Progenitor cell of endocrine pancreas (in vitro differentiated cells): ENCODE measurements at regions not wholly inside any gene's neighbourhood (a gene's known extent, or its start where the extent isn't known, plus 50 kb on each side); places are given as distances from the start of the nearest gene placed in this dataset.

Experiments
- DNase-seq: peaks from one replicate; pipeline ENCODE4 v3.0.0; 2021; ENCODE audit warnings: low spot score; ENCODE audit not compliant: unreplicated experiment
- H3K27ac Mint-ChIP-seq: 2 replicates; pipeline ENCODE4 v1.8.0; 2021; ENCODE audit warnings: mild to moderate bottlenecking, moderate library complexity, mixed read lengths
- H3K27me3 Mint-ChIP-seq: 2 replicates; pipeline ENCODE4 v1.8.0; 2021; ENCODE audit warnings: mixed read lengths
- H3K36me3 Mint-ChIP-seq: 2 replicates; pipeline ENCODE4 v1.8.0; 2022; ENCODE audit warnings: mixed read lengths; ENCODE audit not compliant: insufficient read depth
- H3K4me1 Mint-ChIP-seq: 2 replicates; pipeline ENCODE4 v1.8.0; 2021; ENCODE audit warnings: low read depth, mixed read lengths
- H3K4me3 Mint-ChIP-seq: 2 replicates; pipeline ENCODE4 v1.8.0; 2021; ENCODE audit warnings: low read depth, mild to moderate bottlenecking, moderate library complexity, mixed read lengths
- H3K9me3 Mint-ChIP-seq: 2 replicates; pipeline ENCODE4 v1.8.0; 2021; ENCODE audit warnings: low read depth, mixed read lengths
- TF ChIP-seq, protein P1 (sequence below): fragments of 200-600 bp; sonication (generic); IDR thresholded peaks from one replicate; pipeline ENCODE4 v1.5.0; 2021; ENCODE audit warnings: antibody characterized with exemption, mild to moderate bottlenecking; ENCODE audit not compliant: unreplicated experiment

DNA sequence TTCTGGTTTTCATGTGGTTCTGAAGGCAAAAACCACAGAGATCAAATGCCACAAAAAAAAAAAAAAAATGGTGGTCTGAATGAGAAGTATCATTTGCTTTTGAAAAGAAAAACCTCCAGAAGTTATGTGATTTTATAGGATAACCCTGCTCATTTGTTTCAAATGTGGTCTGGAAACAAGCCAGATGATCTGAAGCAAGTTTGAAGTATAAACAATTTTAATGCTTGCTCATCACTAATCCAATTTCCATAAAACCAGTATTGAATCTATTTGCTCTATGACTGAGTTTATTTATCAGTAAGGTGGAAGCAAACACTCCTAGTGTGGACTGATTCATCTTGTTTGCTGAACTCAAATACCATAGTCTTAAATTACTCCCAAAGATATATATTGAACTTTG is 407.3 kb upstream of the FLRT2 start:
- Mint-ChIP-seq H3K27me3 (no peaks in the 10 kb centered on the region), H3K4me3 (no peak overlapping the region), H3K9me3 (peaks cover 4% of the 10 kb centered on the region), H3K36me3 (no peaks in the 10 kb centered on the region), H3K4me1 (peaks cover 31% of the 10 kb centered on the region), H3K27ac (no peak overlapping the region)
- TF ChIP-seq, protein P1, sequence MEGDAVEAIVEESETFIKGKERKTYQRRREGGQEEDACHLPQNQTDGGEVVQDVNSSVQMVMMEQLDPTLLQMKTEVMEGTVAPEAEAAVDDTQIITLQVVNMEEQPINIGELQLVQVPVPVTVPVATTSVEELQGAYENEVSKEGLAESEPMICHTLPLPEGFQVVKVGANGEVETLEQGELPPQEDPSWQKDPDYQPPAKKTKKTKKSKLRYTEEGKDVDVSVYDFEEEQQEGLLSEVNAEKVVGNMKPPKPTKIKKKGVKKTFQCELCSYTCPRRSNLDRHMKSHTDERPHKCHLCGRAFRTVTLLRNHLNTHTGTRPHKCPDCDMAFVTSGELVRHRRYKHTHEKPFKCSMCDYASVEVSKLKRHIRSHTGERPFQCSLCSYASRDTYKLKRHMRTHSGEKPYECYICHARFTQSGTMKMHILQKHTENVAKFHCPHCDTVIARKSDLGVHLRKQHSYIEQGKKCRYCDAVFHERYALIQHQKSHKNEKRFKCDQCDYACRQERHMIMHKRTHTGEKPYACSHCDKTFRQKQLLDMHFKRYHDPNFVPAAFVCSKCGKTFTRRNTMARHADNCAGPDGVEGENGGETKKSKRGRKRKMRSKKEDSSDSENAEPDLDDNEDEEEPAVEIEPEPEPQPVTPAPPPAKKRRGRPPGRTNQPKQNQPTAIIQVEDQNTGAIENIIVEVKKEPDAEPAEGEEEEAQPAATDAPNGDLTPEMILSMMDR, result no peak
- no peak for DNase-seq

DNA sequence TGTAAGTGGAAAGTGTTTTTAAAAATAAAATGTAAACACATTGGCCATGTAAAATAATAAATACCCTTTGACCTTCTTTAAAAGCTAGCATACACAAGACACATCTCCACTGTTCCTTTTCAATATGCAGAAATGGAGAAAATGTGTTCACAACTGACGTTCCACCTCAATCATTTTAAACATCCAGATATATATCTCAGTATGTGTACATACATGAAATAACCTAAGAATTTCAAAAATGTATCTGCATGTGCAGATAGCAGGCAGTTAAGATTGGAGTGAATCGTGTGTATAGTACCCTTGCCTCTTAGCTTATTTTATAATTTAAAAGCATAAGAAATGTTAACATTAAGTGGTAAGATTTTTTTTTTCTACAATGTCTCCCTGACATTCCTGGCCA is 406.2 kb upstream of the FLRT2 start:
- Mint-ChIP-seq H3K27ac (no peak overlapping the region), H3K27me3 (no peaks in the 10 kb centered on the region), H3K4me3 (no peak overlapping the region), H3K9me3 (peaks cover 4% of the 10 kb centered on the region), H3K36me3 (no peaks in the 10 kb centered on the region), H3K4me1 (peaks cover 21% of the 10 kb centered on the region)
- DNase-seq, result no peak
- TF ChIP-seq, protein P1, result no peak

DNA sequence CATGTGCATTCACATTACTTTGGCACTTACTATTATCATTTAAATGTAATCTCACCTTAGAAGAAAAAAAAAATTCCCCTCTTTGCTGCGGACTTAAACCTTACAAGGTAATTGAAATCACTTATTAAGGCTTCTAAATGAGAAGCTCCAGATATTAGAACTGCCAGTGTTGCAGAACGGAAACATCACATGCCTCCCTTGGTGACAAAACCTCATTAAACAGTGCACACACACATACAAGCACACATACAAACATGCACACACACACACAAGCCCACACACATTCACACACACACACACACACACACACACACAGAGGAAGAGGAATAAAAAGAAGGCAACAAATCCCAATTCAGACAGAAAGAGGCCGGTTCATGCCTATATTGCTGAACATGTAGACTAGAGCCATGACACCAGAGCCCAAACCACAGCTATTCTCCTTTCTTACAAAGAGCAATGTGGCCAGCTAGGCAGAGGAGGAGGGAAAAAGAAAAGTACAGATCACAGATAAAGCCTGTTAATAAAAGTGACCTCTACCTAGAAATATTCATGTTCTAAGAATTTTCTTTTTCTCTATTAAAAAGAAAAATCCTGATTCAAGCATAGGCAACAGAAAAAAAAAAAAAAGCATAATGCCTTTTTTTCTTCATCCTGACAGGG is 405.2 kb upstream of the FLRT2 start:
- DNase-seq, result no peak
- TF ChIP-seq, protein P1, result no peak
- Mint-ChIP-seq H3K9me3 (peaks cover 4% of the 10 kb centered on the region), H3K4me1 (peaks cover 13% of the 10 kb centered on the region), H3K27ac (no peak overlapping the region), H3K4me3 (no peak overlapping the region), H3K27me3 (no peaks in the 10 kb centered on the region), H3K36me3 (no peaks in the 10 kb centered on the region)

DNA sequence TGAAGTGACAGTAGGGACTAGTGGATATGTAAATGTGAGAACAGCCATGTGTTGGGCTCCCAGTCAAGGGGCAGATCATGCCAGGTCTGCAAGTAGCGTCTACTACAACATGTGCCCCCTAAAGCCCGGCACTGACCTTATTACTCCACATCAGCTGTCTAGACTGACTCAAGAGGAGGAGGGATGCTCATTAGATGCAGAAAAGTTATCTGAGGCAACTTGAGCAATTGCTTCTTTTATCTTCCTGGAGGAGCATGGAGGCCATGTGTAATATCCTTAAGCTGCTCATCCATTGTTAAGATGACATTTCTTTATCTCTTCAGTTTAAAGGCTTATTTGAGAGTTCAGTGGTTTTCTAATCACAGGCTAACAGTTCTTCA is 404.7 kb upstream of the FLRT2 start:
- no peak overlapping the region for H3K27ac Mint-ChIP-seq
- no peak for DNase-seq
- no peaks in the 10 kb centered on the region for H3K36me3 Mint-ChIP-seq
- H3K4me1 Mint-ChIP-seq, result peaks cover 13% of the 10 kb centered on the region
- no peak overlapping the region for H3K4me3 Mint-ChIP-seq
- peaks cover 4% of the 10 kb centered on the region for H3K9me3 Mint-ChIP-seq
- H3K27me3 Mint-ChIP-seq, result no peaks in the 10 kb centered on the region
- TF ChIP-seq, protein P1, result no peak

DNA sequence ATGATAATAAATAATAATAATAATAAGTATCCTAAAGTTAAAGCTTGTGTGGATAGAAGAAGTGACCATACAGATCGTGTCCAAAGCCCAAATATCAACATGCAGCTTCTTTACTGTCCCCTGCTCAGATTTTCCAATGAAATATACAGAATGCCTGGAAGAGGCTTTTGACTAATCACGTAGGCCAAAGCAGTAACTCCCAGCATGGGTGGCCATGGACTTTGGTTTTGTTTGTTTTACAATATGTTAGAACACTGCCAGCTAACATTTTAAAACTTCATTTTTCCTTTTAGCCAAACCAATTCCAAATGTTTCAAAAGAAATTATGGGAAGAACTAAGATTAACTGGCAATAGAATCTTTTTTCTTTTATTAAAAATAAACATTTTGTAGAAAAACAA is 400.0 kb upstream of the FLRT2 start:
- Mint-ChIP-seq H3K27ac (no peak overlapping the region), H3K4me1 (peaks cover 7% of the 10 kb centered on the region), H3K27me3 (no peaks in the 10 kb centered on the region), H3K36me3 (no peaks in the 10 kb centered on the region), H3K9me3 (peaks cover 11% of the 10 kb centered on the region), H3K4me3 (no peak overlapping the region)
- no peak for DNase-seq
- TF ChIP-seq, protein P1, result no peak
